ENCODE measurements at regions not wholly inside any gene's neighbourhood (a gene's known extent, or its start where the extent isn't known, plus 50 kb on each side); places are given as distances from the start of the nearest gene placed in this dataset.
A peak's percentile ranks its signal among the peaks of the same experiment; 100 is the strongest.

GRCh38 chr13:26946684-26947343 is 186.2 kb upstream of the GPR12 start:
- POLR2A ChIA-PET: interaction anchor here (0.7 kb wide), 1 partner anchor 21 kb away, joined by 3 read pairs; no protein-coding TSS in a partner anchor

GRCh38 chr13:26943748-26944147 is 183.2 kb upstream of the GPR12 start:
- no peak for TF ChIP-seq CTCF (IDR thresholded peaks at IDR 0.05)
- Mint-ChIP-seq H3K36me3 (ENCODE audit: low read depth) (no peaks in the 10 kb centered on the region), H3K27me3 (peaks cover 16% of the 10 kb centered on the region), H3K4me1 (no peaks in the 10 kb centered on the region), H3K9me3 (no peaks in the 10 kb centered on the region), H3K4me3 (no peak overlapping the region), H3K27ac (no peak overlapping the region)
- no peak for ATAC-seq (ENCODE audit: low read depth)
- intact Hi-C loops (cut with micrococcal nuclease): no loop called here
- no peak for DNase-seq
- CTCF ChIA-PET: no interaction called here
- POLR2A ChIA-PET: no interaction called here

More at GRCh38 chr13:26946684-26947343, 186.2 kb upstream of the GPR12 start:
- Mint-ChIP-seq H3K27ac (no peak overlapping the region), H3K36me3 (ENCODE audit: low read depth) (no peaks in the 10 kb centered on the region), H3K4me3 (no peak overlapping the region), H3K27me3 (peaks cover 5% of the 10 kb centered on the region), H3K9me3 (no peaks in the 10 kb centered on the region), H3K4me1 (no peaks in the 10 kb centered on the region)
- DNase-seq (no peak), ATAC-seq (ENCODE audit: low read depth) (peak; percentile 58)
- intact Hi-C loops (cut with micrococcal nuclease): loop anchor here (1.0 kb wide), 2 partner anchors 412 to 879 kb away; no protein-coding TSS in a partner anchor
- CTCF ChIA-PET: interaction anchor here (0.6 to 2.2 kb wide), 11 partner anchors 14 to 1037 kb away, joined by 3 to 11 read pairs (median 4); no protein-coding TSS in a partner anchor
- TF ChIP-seq CTCF (IDR thresholded peaks at IDR 0.05): no peak

GRCh38 chr13:26942184-26942583 is 181.6 kb upstream of the GPR12 start:
- intact Hi-C loops (cut with micrococcal nuclease): no loop called here
- no peaks in the 10 kb centered on the region for H3K4me1 Mint-ChIP-seq
- H3K9me3 Mint-ChIP-seq: peaks cover 3% of the 10 kb centered on the region
- peaks cover 19% of the 10 kb centered on the region for H3K27me3 Mint-ChIP-seq
- H3K36me3 Mint-ChIP-seq (ENCODE audit: low read depth): no peaks in the 10 kb centered on the region
- ChIA-PET POLR2A (no interaction called here), CTCF (interaction anchor here (0.6 kb wide), 1 partner anchor 940 kb away, joined by 4 read pairs; no protein-coding TSS in a partner anchor)
- ATAC-seq (ENCODE audit: low read depth) (no peak), DNase-seq (no peak)
- H3K27ac Mint-ChIP-seq: no peak overlapping the region
- H3K4me3 Mint-ChIP-seq: no peak overlapping the region
- TF ChIP-seq CTCF (IDR thresholded peaks at IDR 0.05): no peak

- DNase-seq (no peak), ATAC-seq (ENCODE audit: low read depth) (no peak)
- CTCF ChIA-PET: no interaction called here
- Mint-ChIP-seq H3K9me3 (peaks cover 3% of the 10 kb centered on the region), H3K4me1 (no peaks in the 10 kb centered on the region), H3K36me3 (ENCODE audit: low read depth) (no peaks in the 10 kb centered on the region), H3K4me3 (no peak overlapping the region), H3K27me3 (peaks cover 19% of the 10 kb centered on the region), H3K27ac (no peak overlapping the region)
- intact Hi-C loops (cut with micrococcal nuclease): no loop called here
- TF ChIP-seq CTCF (IDR thresholded peaks at IDR 0.05): no peak
- POLR2A ChIA-PET: no interaction called here
Observed at GRCh38 chr13:26941345-26942174, 181.0 kb upstream of the GPR12 start.

GRCh38 chr13:26934096-26934495 is 173.5 kb upstream of the GPR12 start:
- ChIA-PET POLR2A (no interaction called here), CTCF (no interaction called here)
- Mint-ChIP-seq H3K36me3 (ENCODE audit: low read depth) (no peaks in the 10 kb centered on the region), H3K27me3 (peaks cover 8% of the 10 kb centered on the region), H3K27ac (no peak overlapping the region), H3K4me1 (no peaks in the 10 kb centered on the region), H3K9me3 (peaks cover 3% of the 10 kb centered on the region), H3K4me3 (no peak overlapping the region)
- no peak for DNase-seq
- no peak for ATAC-seq (ENCODE audit: low read depth)
- intact Hi-C loops (cut with micrococcal nuclease): loop anchor here (5.0 kb wide), 1 partner anchor 747 kb away; no protein-coding TSS in a partner anchor
- TF ChIP-seq CTCF (IDR thresholded peaks at IDR 0.05): no peak
